Fibroblast of skin of left biceps (primary cell): ENCODE measurements at regions not wholly inside any gene's neighbourhood (a gene's known extent, or its start where the extent isn't known, plus 50 kb on each side); places are given as distances from the start of the nearest gene placed in this dataset.

ENCODE experiments used
- DNase-seq, 2 experiments: peaks; one replicate each; pipeline ENCODE4 v3.0.0-alpha.2; 2013; ENCODE audit warnings: low read depth in 2 of 2

- DNase-seq, result no peak
These were observed 180.0 kb downstream of the KIF4B start for GRCh38 chr5:155193483-155194107.

- DNase-seq, result no peak
These were observed 187.1 kb downstream of the KIF4B start for GRCh38 chr5:155200608-155201007.

- no peak for DNase-seq
These were observed 198.2 kb downstream of the KIF4B start for GRCh38 chr5:155211764-155212163.

- no peak for DNase-seq
These were observed 208.8 kb downstream of the KIF4B start for GRCh38 chr5:155222393-155222792.

DNA sequence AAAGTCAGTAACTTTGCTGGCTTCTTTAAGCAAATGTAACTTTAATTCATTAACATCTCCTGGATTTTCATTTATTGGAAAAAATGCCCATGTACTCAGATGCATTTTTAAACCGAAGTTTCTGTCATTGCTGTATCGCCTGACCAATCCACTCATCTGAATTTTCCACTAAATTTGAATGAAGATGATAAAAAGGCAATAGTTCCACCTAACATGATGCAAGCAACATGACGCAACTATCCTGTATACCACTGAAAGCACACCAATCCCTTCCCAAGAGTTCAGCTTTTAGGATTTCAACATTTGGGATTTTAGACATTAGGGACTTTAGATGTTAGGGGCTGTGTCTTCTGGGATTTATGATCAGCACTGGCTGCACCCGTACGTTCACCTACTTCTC is 215.6 kb downstream of the KIF4B start:
- no peak for DNase-seq

DNA sequence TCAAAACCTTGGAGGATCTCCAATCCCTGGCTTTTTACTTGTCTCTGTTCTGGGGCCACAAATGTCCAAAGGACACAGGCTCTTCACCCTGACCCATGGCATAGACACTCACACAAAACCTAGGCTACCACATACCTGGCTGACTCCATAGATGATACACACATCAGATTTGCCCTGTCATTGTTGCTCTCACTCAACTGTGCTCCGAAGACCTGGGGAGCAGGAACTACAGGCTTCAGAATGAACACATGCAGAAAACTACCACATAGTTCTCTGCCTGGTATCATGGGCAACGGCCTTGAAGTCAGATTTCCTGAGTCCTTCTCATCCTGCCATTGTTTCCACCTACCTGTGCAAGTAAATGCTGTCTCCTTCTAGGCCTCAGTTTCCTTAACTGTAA is 226.2 kb downstream of the KIF4B start:
- no peak for DNase-seq

- no peak for DNase-seq
These were observed 237.0 kb downstream of the KIF4B start for GRCh38 chr5:155250596-155250995.

- no peak for DNase-seq
These were observed 238.5 kb downstream of the KIF4B start for GRCh38 chr5:155252025-155252424.

GRCh38 chr5:155252717-155253116 is 239.2 kb downstream of the KIF4B start:
- DNase-seq, result no peak

GRCh38 chr5:155254399-155254798 is 240.8 kb downstream of the KIF4B start:
- DNase-seq, result no peak

GRCh38 chr5:155258161-155258560 is 244.6 kb downstream of the KIF4B start:
- no peak for DNase-seq

DNA sequence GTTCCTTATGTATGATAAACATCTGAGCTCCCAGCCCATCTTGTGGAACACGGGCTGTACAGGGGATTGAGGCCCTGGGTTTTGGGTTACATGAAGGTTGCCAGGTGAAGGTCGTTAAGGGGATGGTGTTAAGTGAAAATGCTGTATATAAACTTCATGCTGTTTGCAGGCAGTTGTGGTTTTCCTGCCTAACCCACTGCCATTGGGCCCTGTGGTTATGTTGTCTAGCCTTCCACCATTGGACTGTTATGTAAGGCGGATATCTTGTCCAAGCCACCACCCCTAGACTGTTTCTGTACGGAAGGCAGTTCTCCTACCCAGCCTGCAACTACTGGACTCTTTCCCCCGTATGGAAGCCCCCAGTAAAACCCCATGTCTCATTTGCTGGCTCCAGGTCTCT is 246.1 kb downstream of the KIF4B start:
- no peak for DNase-seq

DNA sequence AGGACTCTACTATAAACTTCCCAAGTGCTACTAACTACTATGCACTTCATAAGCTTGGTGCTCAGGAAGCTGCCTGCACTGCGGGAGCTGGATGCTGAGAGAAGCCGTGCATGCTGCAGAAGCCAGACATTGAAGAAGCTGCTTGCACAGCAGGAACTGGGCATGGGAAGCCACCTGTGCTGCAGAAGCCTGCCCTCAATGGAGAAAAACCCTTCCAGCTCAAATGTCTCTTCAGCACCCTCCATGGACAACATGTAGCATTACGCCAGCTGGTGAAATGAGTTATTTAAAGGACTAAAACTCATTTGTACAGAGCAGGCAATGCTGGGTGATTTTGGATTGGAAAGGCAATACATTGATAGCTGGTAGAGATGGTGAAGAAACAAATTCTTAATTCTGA is 247.2 kb downstream of the KIF4B start:
- DNase-seq, result no peak

DNA sequence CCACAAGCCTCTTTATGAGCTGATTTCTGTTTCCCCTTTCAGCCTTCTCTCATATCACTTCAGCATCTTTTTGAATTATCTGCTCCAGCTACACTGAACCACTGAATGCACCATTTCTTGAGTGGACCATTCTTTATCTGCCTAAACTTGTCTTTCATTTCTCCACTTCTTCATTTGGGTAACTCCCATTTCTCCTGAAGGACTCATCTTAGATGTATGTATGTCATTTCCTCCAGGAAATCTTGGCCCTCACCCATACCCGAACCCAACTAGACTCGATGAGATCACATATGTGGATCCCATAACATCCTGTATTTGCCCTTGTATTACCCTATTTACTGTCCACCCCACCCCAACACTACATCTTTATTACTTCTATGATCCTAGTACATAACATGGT is 249.8 kb downstream of the KIF4B start:
- DNase-seq, result no peak

GRCh38 chr5:155264809-155265208 is 251.3 kb downstream of the KIF4B start:
- DNase-seq, result no peak

DNA sequence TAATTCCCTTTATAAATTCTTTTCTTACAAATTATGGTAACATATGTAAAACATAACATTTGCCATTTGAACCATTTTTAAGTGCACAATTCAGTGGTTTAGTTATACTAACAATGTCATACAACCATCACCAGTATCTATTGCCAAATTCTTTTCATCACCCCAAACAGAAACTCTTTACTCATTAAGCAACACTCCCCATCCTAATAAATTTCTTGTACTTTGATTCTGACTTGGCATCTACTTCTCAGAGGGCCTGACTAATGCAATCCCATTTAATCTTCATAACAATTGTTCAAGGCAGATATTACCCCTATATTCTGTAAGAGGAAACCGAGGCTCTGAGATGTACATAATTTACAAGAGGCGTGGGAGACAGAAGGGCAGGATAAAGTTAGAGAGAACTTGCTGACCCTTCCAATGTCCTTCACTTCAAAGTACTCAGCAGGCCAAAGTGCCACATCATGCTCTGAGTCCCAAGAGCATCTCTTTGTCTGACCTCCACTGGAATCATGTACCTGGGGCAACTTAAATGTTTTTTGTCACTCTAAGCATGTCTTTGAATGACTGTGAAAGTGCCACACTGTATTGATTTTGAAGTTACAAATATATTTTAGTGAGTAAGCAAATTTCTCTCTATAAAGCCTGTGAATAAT is 255.3 kb downstream of the KIF4B start:
- DNase-seq, result no peak

GRCh38 chr5:155270725-155271124 is 257.2 kb downstream of the KIF4B start:
- peak; percentile 25 to 43 for DNase-seq

GRCh38 chr5:155274484-155274883 is 260.9 kb downstream of the KIF4B start:
- DNase-seq, result no peak

GRCh38 chr5:155275222-155275621 is 261.7 kb downstream of the KIF4B start:
- no peak for DNase-seq

DNA sequence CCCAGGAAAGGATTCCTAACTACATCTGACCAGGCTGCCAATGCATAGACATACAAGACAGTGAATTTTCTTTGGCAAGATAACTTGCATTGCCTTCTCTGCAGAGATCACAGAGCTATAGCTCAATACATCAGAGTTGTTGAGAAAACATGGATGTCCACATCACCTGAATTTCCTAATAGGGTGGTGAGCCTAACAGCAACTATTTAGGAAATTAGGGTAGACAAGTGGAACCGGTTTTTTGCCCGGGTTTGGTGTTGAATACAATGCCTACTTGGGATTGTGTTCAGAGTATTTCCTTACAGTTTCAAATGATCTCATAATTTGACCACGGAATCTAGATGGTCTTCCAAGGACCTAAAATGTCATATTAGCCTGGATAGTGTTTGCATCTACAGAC is 262.7 kb downstream of the KIF4B start:
- DNase-seq, result no peak

GRCh38 chr5:155278532-155278931 is 265.0 kb downstream of the KIF4B start:
- DNase-seq, result no peak

DNA sequence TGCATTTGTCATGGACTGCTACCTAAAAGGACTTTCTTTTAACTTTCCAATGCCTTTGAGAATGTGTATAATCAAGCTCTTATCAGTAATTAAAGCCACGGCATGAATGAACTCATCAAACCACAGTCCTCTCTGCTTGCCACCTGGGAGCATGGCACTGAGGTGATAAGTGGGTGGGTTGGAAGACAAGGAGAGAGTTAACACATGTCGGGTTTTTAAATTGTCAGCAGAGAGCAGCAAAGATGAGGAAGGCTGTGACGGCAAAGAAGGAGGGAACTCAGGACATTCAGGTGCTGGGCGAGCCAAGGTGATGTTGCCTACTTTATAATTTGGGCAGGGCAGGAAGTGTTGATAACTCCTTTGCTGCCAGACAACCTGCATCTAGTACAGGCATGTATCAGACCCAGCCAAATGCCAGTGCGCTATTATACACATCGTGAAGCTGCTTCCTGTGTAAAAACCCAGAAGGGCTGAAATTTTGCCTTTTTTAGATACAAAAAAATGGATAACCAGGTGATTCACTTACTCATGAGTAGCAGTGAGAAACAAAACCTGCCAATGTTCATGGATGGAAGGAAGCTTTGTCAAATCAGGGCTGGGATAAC is 269.1 kb downstream of the KIF4B start:
- DNase-seq, result no peak

DNA sequence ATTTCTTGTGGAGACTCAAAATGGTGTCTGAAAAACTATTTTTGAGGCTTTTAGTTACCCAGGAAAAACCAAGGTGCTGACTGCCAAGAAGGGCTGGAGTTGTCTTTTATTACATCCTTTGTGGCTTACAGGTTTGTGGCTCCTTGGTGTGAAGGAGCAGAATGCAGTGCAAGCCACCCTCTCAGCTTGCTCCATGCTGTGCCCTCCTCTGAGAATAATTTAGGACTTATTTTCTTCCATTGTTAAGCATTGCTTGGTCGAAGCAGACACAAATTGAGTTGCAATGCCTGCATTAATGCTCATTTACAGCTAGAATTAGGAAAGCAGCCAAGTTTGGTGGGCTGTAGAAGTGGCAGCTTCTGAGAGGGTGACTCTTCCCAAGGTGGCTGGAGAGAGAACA is 272.2 kb downstream of the KIF4B start:
- no peak for DNase-seq
